Suprapubic skin (tissue), 3 donors: ENCODE measurements at regions not wholly inside any gene's neighbourhood (a gene's known extent, or its start where the extent isn't known, plus 50 kb on each side); places are given as distances from the start of the nearest gene placed in this dataset.

Experiments used
- CTCF ChIP-seq, 2 donors: fragments of 200-600 bp in 1 of 2; fragments of 450-650 bp in 1 of 2; sonication (generic) in 1 of 2; IDR thresholded peaks; one replicate each; pipeline ENCODE4 v1.5.1; 2016 to 2019; ENCODE audit warnings: antibody characterized with exemption in 2 of 2, mild to moderate bottlenecking in 1 of 2, moderate library complexity in 1 of 2
- EP300 ChIP-seq: sonication (generic); formaldehyde crosslinking; IDR thresholded peaks from one replicate; pipeline ENCODE4 v1.6.1; 2017; ENCODE audit warnings: antibody characterized with exemption
- POLR2A ChIP-seq, 2 donors: fragments of 450-650 bp; IDR thresholded peaks; one replicate each; pipeline ENCODE4 v1.6.1; 2017; ENCODE audit warnings: antibody characterized with exemption in 2 of 2, mild to moderate bottlenecking in 2 of 2, moderate library complexity in 2 of 2

DNA sequence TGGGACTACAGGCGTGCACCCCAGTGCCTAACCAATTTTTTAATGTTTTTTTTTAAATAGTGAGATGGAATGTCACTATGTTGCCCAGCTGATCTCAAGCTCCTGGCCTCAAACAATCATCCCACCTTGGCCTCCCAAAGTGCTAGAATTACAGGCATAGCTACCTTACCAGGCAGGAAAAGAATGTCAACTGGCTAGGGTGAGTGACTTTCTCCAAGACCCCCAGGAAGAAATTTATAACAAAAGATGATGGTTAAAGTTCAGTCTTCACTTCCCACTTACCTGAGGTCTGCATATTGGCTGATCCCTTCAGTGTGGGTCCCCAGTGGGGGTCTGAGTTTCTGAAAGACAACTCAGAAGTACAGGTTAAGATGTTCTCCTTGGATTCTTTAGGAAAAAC, 893.0 kb downstream of the UQCRFS1 start:
- TF ChIP-seq CTCF (IDR thresholded peaks at IDR 0.05) (no peak), EP300 (no peak), POLR2A (IDR thresholded peaks at IDR 0.05) (no peak)
